GM23338 (cell line): ENCODE measurements at regions not wholly inside any gene's neighbourhood (a gene's known extent, or its start where the extent isn't known, plus 50 kb on each side); places are given as distances from the start of the nearest gene placed in this dataset.

Source experiments
- ATAC-seq: fragments of 200-7000 bp; cut with Tn5 transposase; 3 replicates; pipeline ENCODE4 v1.9.1; 2020
- DNase-seq: peaks from one replicate; pipeline ENCODE4 v3.0.0-alpha.2; 2015; ENCODE audit warnings: low spot score
- H2AFZ ChIP-seq: fragments of 200-600 bp; sonication (generic); 2 replicates; pipeline ENCODE4 v1.8.0; 2016; ENCODE audit warnings: antibody characterized with exemption, mild to moderate bottlenecking, moderate library complexity
- H3F3A ChIP-seq: fragments of 200-600 bp; sonication (generic); replicated peaks from 2 replicates; pipeline ENCODE4 v1.8.0; 2017; ENCODE audit warnings: antibody characterized with exemption, mixed run types, low read depth
- H3K27ac ChIP-seq: fragments of 200-600 bp; sonication (generic); 2 replicates; pipeline ENCODE4 v1.6.1; 2016; ENCODE audit warnings: low read depth
- H3K27me3 ChIP-seq: fragments of 200-600 bp; sonication (generic); 2 replicates; pipeline ENCODE4 v1.8.0; 2016; ENCODE audit warnings: mild to moderate bottlenecking, mixed run types, moderate library complexity; ENCODE audit not compliant: insufficient read depth
- H3K36me3 ChIP-seq: fragments of 200-600 bp; sonication (generic); 2 replicates; pipeline ENCODE4 v1.8.0; 2016; ENCODE audit warnings: mild to moderate bottlenecking; ENCODE audit not compliant: insufficient read depth
- H3K4me1 ChIP-seq: fragments of 200-600 bp; sonication (generic); 2 replicates; pipeline ENCODE4 v1.8.0; 2016; ENCODE audit warnings: mild to moderate bottlenecking, moderate library complexity; ENCODE audit not compliant: insufficient read depth
- H3K4me2 ChIP-seq: fragments of 200-600 bp; sonication (generic); 2 replicates; pipeline ENCODE4 v1.7.1; 2017; ENCODE audit warnings: mixed run types
- H3K4me3 ChIP-seq: fragments of 200-600 bp; sonication (generic); 2 replicates; pipeline ENCODE4 v1.6.1; 2016; ENCODE audit warnings: mixed run types
- H3K79me2 ChIP-seq: fragments of 200-600 bp; sonication (generic); replicated peaks from 2 replicates; pipeline ENCODE4 v1.8.0; 2017; ENCODE audit warnings: mild to moderate bottlenecking; ENCODE audit not compliant: insufficient read depth
- H3K9me2 ChIP-seq: fragments of 200-600 bp; sonication (generic); 2 replicates; pipeline ENCODE4 v1.8.0; 2017; ENCODE audit not compliant: insufficient read depth
- H4K20me1 ChIP-seq: fragments of 200-600 bp; sonication (generic); replicated peaks from 2 replicates; pipeline ENCODE4 v1.8.0; 2017; ENCODE audit warnings: mild to moderate bottlenecking; ENCODE audit not compliant: insufficient read depth
- H3K27ac Mint-ChIP-seq: 2 replicates; pipeline ENCODE4 v1.8.0; 2020; ENCODE audit warnings: inconsistent platforms, mild to moderate bottlenecking, moderate library complexity, mixed read lengths
- H3K27me3 Mint-ChIP-seq: 3 replicates; pipeline ENCODE4 v1.8.0; 2022; ENCODE audit warnings: low read depth, mild to moderate bottlenecking, moderate library complexity, mixed read lengths, inconsistent platforms; ENCODE audit not compliant: insufficient read depth, poor library complexity
- H3K36me3 Mint-ChIP-seq: 3 replicates; pipeline ENCODE4 v1.8.0; 2021; ENCODE audit warnings: low read depth, mild to moderate bottlenecking, inconsistent platforms, moderate library complexity, mixed read lengths
- H3K4me1 Mint-ChIP-seq: 3 replicates; pipeline ENCODE4 v1.8.0; 2020; ENCODE audit warnings: mild to moderate bottlenecking, inconsistent platforms, mixed read lengths
- H3K4me3 Mint-ChIP-seq: 3 replicates; pipeline ENCODE4 v1.8.0; 2021; ENCODE audit warnings: moderate library complexity, mild to moderate bottlenecking, inconsistent platforms, mixed read lengths
- H3K9me3 Mint-ChIP-seq: 3 replicates; pipeline ENCODE4 v1.8.0; 2020; ENCODE audit warnings: moderate library complexity, mild to moderate bottlenecking, inconsistent platforms, mixed read lengths
- EZH2 ChIP-seq: fragments of 200-600 bp; sonication (generic); IDR thresholded peaks from one replicate; pipeline ENCODE4 v1.8.0; 2017; ENCODE audit warnings: antibody characterized with exemption, mild to moderate bottlenecking, low read depth; ENCODE audit not compliant: unreplicated experiment
- EZH2phosphoT487 ChIP-seq: fragments of 200-600 bp; sonication (generic); IDR thresholded peaks from one replicate; pipeline ENCODE4 v1.8.1; 2018; ENCODE audit warnings: antibody characterized with exemption; ENCODE audit not compliant: unreplicated experiment
- JUNB ChIP-seq: IDR thresholded peaks from one replicate; pipeline ENCODE4 v1.6.1; 2016; ENCODE audit warnings: antibody characterized with exemption; ENCODE audit not compliant: unreplicated experiment
- NANOG ChIP-seq: IDR thresholded peaks from 2 replicates; pipeline ENCODE4 v1.6.1; 2016; ENCODE audit warnings: antibody characterized with exemption, borderline replicate concordance
- POLR2AphosphoS5 ChIP-seq: IDR thresholded peaks from 2 replicates; pipeline ENCODE4 v1.6.1; 2016; ENCODE audit warnings: antibody characterized with exemption, low read depth
- ZNF114 ChIP-seq: fragments of 250-450 bp; sonication (Bioruptor Pico); IDR thresholded peaks from 2 replicates; pipeline ENCODE4 v1.5.0; 2020; ENCODE audit warnings: mild to moderate bottlenecking, moderate library complexity
- ZNF331 ChIP-seq: fragments of 250-450 bp; sonication (Bioruptor Pico); IDR thresholded peaks from 2 replicates; pipeline ENCODE4 v1.5.0; 2020; ENCODE audit warnings: low read depth, mild to moderate bottlenecking, moderate library complexity
- TF ChIP-seq, protein P1 (sequence below), 2 experiments: fragments of 200-600 bp in 1 of 2; sonication (generic) in 1 of 2; conservative IDR thresholded peaks; 2 replicates each; pipeline versions ENCODE4 v1.5.1 to v1.6.1; 2016 to 2017; ENCODE audit warnings: antibody characterized with exemption in 2 of 2, low read depth in 2 of 2, mild to moderate bottlenecking in 2 of 2, moderate library complexity in 1 of 2
- TF ChIP-seq, protein P2 (sequence below): IDR thresholded peaks from one replicate; pipeline ENCODE4 v1.6.1; 2018; ENCODE audit warnings: antibody characterized with exemption; ENCODE audit not compliant: unreplicated experiment
- TF ChIP-seq, protein P3 (sequence below): fragments of 250-450 bp; sonication (Bioruptor Pico); IDR thresholded peaks from 2 replicates; pipeline ENCODE4 v1.5.0; 2020; ENCODE audit warnings: mild to moderate bottlenecking, moderate library complexity

DNA sequence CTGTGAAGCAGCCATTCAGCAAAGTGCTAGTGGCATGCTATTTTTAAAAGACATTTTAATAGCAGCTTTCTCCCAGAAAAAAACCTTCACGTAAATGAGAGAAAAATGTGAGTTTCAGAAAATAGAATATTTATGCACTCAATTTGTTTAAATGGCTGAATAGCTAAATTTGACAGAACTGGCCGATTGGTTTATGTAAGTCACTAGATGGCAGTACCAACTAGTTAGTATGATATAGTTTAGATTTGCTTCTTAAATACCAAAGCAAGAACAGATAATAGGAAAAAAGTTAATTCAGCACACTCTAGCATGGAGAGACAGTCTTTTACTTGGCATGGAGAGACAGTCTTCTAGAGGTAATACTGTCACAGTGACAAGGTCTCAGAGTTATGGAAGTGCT, 250.1 kb downstream of the SNCA start:
- Histone ChIP-seq H3K4me1 (no peaks in the 10 kb centered on the region), H4K20me1 (no peaks in the 10 kb centered on the region), H3K36me3 (no peaks in the 10 kb centered on the region), H3K4me2 (no peak overlapping the region), H3K4me3 (no peak overlapping the region), H2AFZ (no peak overlapping the region), H3K79me2 (no peaks in the 10 kb centered on the region), H3K27me3 (peaks cover 24% of the 10 kb centered on the region; the same call in 1 of the 2 replicates), H3K27ac (no peak overlapping the region), H3F3A (no peaks in the 10 kb centered on the region), H3K9me2 (no peaks in the 10 kb centered on the region)
- Mint-ChIP-seq H3K4me1 (peaks cover 2% of the 10 kb centered on the region; the same call in 1 of the 3 replicates), H3K36me3 (no peaks in the 10 kb centered on the region), H3K9me3 (peaks cover 3% of the 10 kb centered on the region; the same call in 2 of the 3 replicates), H3K27me3 (peaks cover 28% of the 10 kb centered on the region), H3K4me3 (no peak overlapping the region), H3K27ac (no peak overlapping the region)
- no peak for ATAC-seq
- TF ChIP-seq, protein P1, sequence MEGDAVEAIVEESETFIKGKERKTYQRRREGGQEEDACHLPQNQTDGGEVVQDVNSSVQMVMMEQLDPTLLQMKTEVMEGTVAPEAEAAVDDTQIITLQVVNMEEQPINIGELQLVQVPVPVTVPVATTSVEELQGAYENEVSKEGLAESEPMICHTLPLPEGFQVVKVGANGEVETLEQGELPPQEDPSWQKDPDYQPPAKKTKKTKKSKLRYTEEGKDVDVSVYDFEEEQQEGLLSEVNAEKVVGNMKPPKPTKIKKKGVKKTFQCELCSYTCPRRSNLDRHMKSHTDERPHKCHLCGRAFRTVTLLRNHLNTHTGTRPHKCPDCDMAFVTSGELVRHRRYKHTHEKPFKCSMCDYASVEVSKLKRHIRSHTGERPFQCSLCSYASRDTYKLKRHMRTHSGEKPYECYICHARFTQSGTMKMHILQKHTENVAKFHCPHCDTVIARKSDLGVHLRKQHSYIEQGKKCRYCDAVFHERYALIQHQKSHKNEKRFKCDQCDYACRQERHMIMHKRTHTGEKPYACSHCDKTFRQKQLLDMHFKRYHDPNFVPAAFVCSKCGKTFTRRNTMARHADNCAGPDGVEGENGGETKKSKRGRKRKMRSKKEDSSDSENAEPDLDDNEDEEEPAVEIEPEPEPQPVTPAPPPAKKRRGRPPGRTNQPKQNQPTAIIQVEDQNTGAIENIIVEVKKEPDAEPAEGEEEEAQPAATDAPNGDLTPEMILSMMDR (conservative IDR thresholded peaks at IDR 0.05; ENCODE audit: low read depth in 2 of 2), result peak; percentile 47 to 52
- TF ChIP-seq EZH2 (no peak), POLR2AphosphoS5 (no peak), JUNB (no peak), NANOG (no peak), EZH2phosphoT487 (no peak), ZNF114 (no peak)
- TF ChIP-seq, protein P2, sequence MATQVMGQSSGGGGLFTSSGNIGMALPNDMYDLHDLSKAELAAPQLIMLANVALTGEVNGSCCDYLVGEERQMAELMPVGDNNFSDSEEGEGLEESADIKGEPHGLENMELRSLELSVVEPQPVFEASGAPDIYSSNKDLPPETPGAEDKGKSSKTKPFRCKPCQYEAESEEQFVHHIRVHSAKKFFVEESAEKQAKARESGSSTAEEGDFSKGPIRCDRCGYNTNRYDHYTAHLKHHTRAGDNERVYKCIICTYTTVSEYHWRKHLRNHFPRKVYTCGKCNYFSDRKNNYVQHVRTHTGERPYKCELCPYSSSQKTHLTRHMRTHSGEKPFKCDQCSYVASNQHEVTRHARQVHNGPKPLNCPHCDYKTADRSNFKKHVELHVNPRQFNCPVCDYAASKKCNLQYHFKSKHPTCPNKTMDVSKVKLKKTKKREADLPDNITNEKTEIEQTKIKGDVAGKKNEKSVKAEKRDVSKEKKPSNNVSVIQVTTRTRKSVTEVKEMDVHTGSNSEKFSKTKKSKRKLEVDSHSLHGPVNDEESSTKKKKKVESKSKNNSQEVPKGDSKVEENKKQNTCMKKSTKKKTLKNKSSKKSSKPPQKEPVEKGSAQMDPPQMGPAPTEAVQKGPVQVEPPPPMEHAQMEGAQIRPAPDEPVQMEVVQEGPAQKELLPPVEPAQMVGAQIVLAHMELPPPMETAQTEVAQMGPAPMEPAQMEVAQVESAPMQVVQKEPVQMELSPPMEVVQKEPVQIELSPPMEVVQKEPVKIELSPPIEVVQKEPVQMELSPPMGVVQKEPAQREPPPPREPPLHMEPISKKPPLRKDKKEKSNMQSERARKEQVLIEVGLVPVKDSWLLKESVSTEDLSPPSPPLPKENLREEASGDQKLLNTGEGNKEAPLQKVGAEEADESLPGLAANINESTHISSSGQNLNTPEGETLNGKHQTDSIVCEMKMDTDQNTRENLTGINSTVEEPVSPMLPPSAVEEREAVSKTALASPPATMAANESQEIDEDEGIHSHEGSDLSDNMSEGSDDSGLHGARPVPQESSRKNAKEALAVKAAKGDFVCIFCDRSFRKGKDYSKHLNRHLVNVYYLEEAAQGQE, result no peak
- DNase-seq, result peak; percentile 31

DNA sequence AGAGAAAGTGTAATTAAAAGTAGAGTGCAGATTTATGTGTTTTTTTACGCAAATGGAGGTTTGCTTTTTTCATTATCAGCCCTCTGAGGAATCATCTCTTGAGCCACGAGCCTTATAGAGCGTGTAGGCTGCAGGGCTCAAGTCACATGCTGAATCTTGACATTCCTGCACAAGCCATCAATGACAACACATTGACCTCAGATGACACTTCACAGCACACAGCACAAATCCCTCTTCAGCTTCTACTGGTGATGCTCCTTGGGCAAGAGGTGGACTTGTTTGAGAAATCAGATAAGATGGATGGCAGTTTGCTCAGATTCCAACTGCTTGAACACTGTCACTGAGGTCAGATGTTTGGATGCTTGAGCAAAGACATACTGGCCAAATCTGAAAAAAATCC, 250.6 kb downstream of the SNCA start:
- Histone ChIP-seq H3K4me1 (no peaks in the 10 kb centered on the region), H3K4me2 (no peak overlapping the region), H3K79me2 (no peaks in the 10 kb centered on the region), H3K27ac (no peak overlapping the region), H2AFZ (no peak overlapping the region), H3K27me3 (peaks cover 20% of the 10 kb centered on the region; the same call in 1 of the 2 replicates), H3F3A (no peaks in the 10 kb centered on the region), H3K9me2 (no peaks in the 10 kb centered on the region), H3K4me3 (no peak overlapping the region), H4K20me1 (no peaks in the 10 kb centered on the region), H3K36me3 (no peaks in the 10 kb centered on the region)
- Mint-ChIP-seq H3K27ac (no peak overlapping the region), H3K9me3 (no peaks in the 10 kb centered on the region; the same call in 2 of the 3 replicates), H3K36me3 (no peaks in the 10 kb centered on the region), H3K4me1 (peaks cover 2% of the 10 kb centered on the region; the same call in 1 of the 3 replicates), H3K27me3 (peaks cover 24% of the 10 kb centered on the region), H3K4me3 (no peak overlapping the region)
- DNase-seq, result peak; percentile 3
- no peak; the same call in 2 of the 3 replicates for ATAC-seq
- TF ChIP-seq POLR2AphosphoS5 (no peak), ZNF331 (no peak), EZH2phosphoT487 (no peak)
- TF ChIP-seq, protein P3, sequence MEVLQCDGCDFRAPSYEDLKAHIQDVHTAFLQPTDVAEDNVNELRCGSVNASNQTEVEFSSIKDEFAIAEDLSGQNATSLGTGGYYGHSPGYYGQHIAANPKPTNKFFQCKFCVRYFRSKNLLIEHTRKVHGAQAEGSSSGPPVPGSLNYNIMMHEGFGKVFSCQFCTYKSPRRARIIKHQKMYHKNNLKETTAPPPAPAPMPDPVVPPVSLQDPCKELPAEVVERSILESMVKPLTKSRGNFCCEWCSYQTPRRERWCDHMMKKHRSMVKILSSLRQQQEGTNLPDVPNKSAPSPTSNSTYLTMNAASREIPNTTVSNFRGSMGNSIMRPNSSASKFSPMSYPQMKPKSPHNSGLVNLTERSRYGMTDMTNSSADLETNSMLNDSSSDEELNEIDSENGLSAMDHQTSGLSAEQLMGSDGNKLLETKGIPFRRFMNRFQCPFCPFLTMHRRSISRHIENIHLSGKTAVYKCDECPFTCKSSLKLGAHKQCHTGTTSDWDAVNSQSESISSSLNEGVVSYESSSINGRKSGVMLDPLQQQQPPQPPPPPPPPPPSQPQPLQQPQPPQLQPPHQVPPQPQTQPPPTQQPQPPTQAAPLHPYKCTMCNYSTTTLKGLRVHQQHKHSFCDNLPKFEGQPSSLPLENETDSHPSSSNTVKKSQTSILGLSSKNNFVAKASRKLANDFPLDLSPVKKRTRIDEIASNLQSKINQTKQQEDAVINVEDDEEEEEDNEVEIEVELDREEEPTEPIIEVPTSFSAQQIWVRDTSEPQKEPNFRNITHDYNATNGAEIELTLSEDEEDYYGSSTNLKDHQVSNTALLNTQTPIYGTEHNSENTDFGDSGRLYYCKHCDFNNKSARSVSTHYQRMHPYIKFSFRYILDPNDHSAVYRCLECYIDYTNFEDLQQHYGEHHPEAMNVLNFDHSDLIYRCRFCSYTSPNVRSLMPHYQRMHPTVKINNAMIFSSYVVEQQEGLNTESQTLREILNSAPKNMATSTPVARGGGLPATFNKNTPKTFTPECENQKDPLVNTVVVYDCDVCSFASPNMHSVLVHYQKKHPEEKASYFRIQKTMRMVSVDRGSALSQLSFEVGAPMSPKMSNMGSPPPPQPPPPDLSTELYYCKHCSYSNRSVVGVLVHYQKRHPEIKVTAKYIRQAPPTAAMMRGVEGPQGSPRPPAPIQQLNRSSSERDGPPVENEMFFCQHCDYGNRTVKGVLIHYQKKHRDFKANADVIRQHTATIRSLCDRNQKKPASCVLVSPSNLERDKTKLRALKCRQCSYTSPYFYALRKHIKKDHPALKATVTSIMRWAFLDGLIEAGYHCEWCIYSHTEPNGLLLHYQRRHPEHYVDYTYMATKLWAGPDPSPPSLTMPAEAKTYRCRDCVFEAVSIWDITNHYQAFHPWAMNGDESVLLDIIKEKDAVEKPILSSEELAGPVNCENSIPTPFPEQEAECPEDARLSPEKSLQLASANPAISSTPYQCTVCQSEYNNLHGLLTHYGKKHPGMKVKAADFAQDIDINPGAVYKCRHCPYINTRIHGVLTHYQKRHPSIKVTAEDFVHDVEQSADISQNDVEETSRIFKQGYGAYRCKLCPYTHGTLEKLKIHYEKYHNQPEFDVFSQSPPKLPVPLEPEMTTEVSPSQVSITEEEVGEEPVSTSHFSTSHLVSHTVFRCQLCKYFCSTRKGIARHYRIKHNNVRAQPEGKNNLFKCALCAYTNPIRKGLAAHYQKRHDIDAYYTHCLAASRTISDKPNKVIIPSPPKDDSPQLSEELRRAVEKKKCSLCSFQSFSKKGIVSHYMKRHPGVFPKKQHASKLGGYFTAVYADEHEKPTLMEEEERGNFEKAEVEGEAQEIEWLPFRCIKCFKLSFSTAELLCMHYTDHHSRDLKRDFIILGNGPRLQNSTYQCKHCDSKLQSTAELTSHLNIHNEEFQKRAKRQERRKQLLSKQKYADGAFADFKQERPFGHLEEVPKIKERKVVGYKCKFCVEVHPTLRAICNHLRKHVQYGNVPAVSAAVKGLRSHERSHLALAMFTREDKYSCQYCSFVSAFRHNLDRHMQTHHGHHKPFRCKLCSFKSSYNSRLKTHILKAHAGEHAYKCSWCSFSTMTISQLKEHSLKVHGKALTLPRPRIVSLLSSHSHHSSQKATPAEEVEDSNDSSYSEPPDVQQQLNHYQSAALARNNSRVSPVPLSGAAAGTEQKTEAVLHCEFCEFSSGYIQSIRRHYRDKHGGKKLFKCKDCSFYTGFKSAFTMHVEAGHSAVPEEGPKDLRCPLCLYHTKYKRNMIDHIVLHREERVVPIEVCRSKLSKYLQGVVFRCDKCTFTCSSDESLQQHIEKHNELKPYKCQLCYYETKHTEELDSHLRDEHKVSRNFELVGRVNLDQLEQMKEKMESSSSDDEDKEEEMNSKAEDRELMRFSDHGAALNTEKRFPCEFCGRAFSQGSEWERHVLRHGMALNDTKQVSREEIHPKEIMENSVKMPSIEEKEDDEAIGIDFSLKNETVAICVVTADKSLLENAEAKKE, result no peak
